Esophagus muscularis mucosa (tissue), 4 donors: ENCODE measurements at regions not wholly inside any gene's neighbourhood (a gene's known extent, or its start where the extent isn't known, plus 50 kb on each side); places are given as distances from the start of the nearest gene placed in this dataset.

Experiments
- EP300 ChIP-seq: sonication (generic); formaldehyde crosslinking; IDR thresholded peaks from one replicate; pipeline ENCODE4 v1.6.1; 2017; ENCODE audit warnings: antibody characterized with exemption
- POLR2AphosphoS5 ChIP-seq, 2 donors: sonication (generic); formaldehyde crosslinking; IDR thresholded peaks; one replicate each; pipeline ENCODE4 v1.6.1; 2017; ENCODE audit warnings: antibody characterized with exemption in 2 of 2
- TF ChIP-seq, protein P1 (sequence below), 3 experiments: fragments of 200-600 bp in 2 of 3; fragments of 450-650 bp in 1 of 3; sonication (generic) in 2 of 3; IDR thresholded peaks; one replicate each; pipeline ENCODE4 v1.5.1; 2017 to 2019; ENCODE audit warnings: antibody characterized with exemption in 3 of 3, mild to moderate bottlenecking in 2 of 3, moderate library complexity in 1 of 3

DNA sequence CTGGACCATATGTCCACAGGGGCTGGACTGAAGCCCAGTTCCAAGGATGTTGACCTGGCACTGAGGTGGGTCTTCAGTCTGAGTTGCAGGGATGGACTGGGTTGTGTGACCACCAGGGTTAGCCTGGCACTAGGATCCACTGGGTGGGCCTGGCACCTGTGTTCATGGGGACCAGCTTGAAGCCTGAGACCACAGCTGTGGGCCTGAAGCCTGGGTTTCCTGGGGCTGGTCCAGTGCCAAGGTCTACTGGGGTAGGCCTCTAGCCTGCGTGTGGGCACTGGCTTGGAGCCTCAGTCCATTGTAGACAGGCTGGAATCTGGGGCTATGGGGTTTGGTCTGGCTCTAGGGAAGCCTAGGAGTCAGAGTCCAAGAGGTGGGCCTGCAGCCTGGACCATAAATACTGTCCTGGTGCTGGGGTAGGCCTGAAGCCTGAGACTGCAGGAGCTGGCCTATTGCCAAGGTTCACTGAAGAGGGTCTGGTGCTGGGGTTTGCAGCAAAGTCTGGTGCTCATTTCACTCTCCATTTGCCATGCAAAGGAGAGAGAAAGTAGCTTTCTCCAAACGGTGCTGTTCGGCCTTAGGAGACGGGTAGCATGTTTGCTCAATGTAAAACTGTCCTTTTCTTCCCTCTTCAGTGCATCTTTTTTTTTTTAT lies 51.2 kb upstream of the TBC1D5 start:
- TF ChIP-seq, protein P1, sequence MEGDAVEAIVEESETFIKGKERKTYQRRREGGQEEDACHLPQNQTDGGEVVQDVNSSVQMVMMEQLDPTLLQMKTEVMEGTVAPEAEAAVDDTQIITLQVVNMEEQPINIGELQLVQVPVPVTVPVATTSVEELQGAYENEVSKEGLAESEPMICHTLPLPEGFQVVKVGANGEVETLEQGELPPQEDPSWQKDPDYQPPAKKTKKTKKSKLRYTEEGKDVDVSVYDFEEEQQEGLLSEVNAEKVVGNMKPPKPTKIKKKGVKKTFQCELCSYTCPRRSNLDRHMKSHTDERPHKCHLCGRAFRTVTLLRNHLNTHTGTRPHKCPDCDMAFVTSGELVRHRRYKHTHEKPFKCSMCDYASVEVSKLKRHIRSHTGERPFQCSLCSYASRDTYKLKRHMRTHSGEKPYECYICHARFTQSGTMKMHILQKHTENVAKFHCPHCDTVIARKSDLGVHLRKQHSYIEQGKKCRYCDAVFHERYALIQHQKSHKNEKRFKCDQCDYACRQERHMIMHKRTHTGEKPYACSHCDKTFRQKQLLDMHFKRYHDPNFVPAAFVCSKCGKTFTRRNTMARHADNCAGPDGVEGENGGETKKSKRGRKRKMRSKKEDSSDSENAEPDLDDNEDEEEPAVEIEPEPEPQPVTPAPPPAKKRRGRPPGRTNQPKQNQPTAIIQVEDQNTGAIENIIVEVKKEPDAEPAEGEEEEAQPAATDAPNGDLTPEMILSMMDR (IDR thresholded peaks at IDR 0.05): no peak
- no peak for TF ChIP-seq POLR2AphosphoS5 (IDR thresholded peaks at IDR 0.05)
- no peak for TF ChIP-seq EP300
